GM12878 (cell line): ENCODE measurements at regions not wholly inside any gene's neighbourhood (a gene's known extent, or its start where the extent isn't known, plus 50 kb on each side); places are given as distances from the start of the nearest gene placed in this dataset.

ENCODE experiments used
- ATAC-seq: fragments of 200-7000 bp; cut with Tn5 transposase; 3 replicates; pipeline ENCODE4 v1.9.1; 2020; ENCODE audit warnings: mild to moderate bottlenecking, moderate library complexity
- BruUV-seq: library from RNA; stranded (reverse); fragments of 400-500 nt; replicated peaks from 2 replicates; lab custom pipeline; 2021; lab: Mats Ljungman, UMichigan
- CTCF ChIA-PET: fragments of 300-600 bp; sonication (Branson Sonifier 250); formaldehyde crosslinking; extraction: SDS; loops from one replicate; lab custom pipeline; 2021; ENCODE audit warnings: inconsistent platforms; lab: Yijun Ruan, JAX
- POLR2A ChIA-PET: fragments of 350-600 bp; formaldehyde crosslinking; extraction: SDS; loops from one replicate; lab custom pipeline; 2021; ENCODE audit warnings: inconsistent platforms; lab: Charles Lee
- RAD21 ChIA-PET: fragments of 300-600 bp; sonication (Branson Sonifier 250); formaldehyde crosslinking; loops from one replicate; lab custom pipeline; 2023; ENCODE audit warnings: antibody characterized with exemption; ENCODE audit not compliant: unreplicated experiment; lab: Charles Lee
- SMC1A ChIA-PET: fragments of 300-600 bp; sonication (Branson Sonifier 250); formaldehyde crosslinking; loops from one replicate; lab custom pipeline; 2023; ENCODE audit not compliant: unreplicated experiment, uncharacterized antibody; lab: Charles Lee
- DNase-seq: peaks from one replicate; pipeline ENCODE4 v3.0.0-alpha.2; 2011; ENCODE audit warnings: low read depth, low spot score
- FAIRE-seq: peaks from 3 replicates; lab custom pipeline; 2011; peaks lifted over from hg19 to GRCh38; lab: Jason Lieb, UNC
- H2AFZ ChIP-seq: 2 replicates; pipeline ENCODE4 v1.6.0; 2011; ENCODE audit warnings: low read depth, low read length, control low read depth; ENCODE audit not compliant: control insufficient read depth
- H3K27ac ChIP-seq: 2 replicates; pipeline ENCODE4 v1.5.1; 2011; ENCODE audit warnings: control low read depth; ENCODE audit not compliant: control insufficient read depth, insufficient read depth
- H3K27me3 ChIP-seq, 2 experiments: replicated peaks in 1 of 2; 2 replicates each; pipeline versions ENCODE4 v1.6.0 to v1.6.1; 2011; ENCODE audit warnings: low read length in 1 of 2; ENCODE audit not compliant: control insufficient read depth in 2 of 2, insufficient read depth in 2 of 2
- H3K36me3 ChIP-seq, 2 experiments: 2 replicates each; pipeline ENCODE4 v1.5.1; 2011; ENCODE audit warnings: low read length in 1 of 2; ENCODE audit not compliant: control insufficient read depth in 2 of 2, insufficient read depth in 2 of 2
- H3K4me1 ChIP-seq: 2 replicates; pipeline ENCODE4 v1.6.1; 2011; ENCODE audit warnings: mild to moderate bottlenecking, low read length, moderate library complexity, mixed read lengths; ENCODE audit not compliant: control insufficient read depth, insufficient read depth
- H3K4me2 ChIP-seq: 2 replicates; pipeline ENCODE4 v1.6.0; 2011; ENCODE audit warnings: control low read depth; ENCODE audit not compliant: control insufficient read depth, insufficient read depth
- H3K4me3 ChIP-seq: fragments of 200-600 bp; sonication (generic); 2 replicates; pipeline ENCODE4 v1.5.1; 2016
- H3K79me2 ChIP-seq: 2 replicates; pipeline ENCODE4 v1.6.0; 2011; ENCODE audit warnings: low read length; ENCODE audit not compliant: control insufficient read depth, insufficient read depth
- H3K9ac ChIP-seq: 2 replicates; pipeline ENCODE4 v1.8.0; 2011; ENCODE audit warnings: low read length, control low read depth, mixed read lengths; ENCODE audit not compliant: control insufficient read depth, insufficient read depth
- H3K9me3 ChIP-seq: replicated peaks from 3 replicates; pipeline ENCODE4 v1.5.1; 2011; ENCODE audit warnings: mild to moderate bottlenecking, low read length; ENCODE audit not compliant: control insufficient read depth, insufficient read depth
- H4K20me1 ChIP-seq: 2 replicates; pipeline ENCODE4 v1.6.0; 2011; ENCODE audit not compliant: control insufficient read depth, insufficient read depth
- BMI1 ChIP-seq: fragments of 450-650 bp; IDR thresholded peaks from 2 replicates; pipeline ENCODE4 v1.6.1; 2016; ENCODE audit warnings: mild to moderate bottlenecking, moderate library complexity, borderline replicate concordance
- CBFB ChIP-seq: IDR thresholded peaks from 2 replicates; pipeline ENCODE4 v1.6.1; 2016; ENCODE audit warnings: antibody characterized with exemption, low read depth
- ELK1 ChIP-seq: IDR thresholded peaks from 2 replicates; pipeline ENCODE4 v1.6.1; 2012; ENCODE audit warnings: low read depth, low read length, improper control_type of control experiment
- EZH2 ChIP-seq: IDR thresholded peaks from 2 replicates; pipeline ENCODE4 v1.6.1; 2012; ENCODE audit warnings: low read depth, mild to moderate bottlenecking, control low read depth, inconsistent platforms, low read length, borderline replicate concordance; ENCODE audit not compliant: control insufficient read depth
- GATAD2B ChIP-seq: fragments of 450-650 bp; conservative IDR thresholded peaks from 2 replicates; pipeline ENCODE4 v1.6.1; 2017; ENCODE audit warnings: low read depth, mild to moderate bottlenecking, moderate library complexity
- KAT2A ChIP-seq: conservative IDR thresholded peaks from 2 replicates; pipeline ENCODE4 v1.6.1; 2011; ENCODE audit warnings: low read depth, low read length; ENCODE audit not compliant: control insufficient read depth
- NFIC ChIP-seq: IDR thresholded peaks from 2 replicates; pipeline ENCODE4 v1.6.1; 2012; ENCODE audit warnings: low read depth, mild to moderate bottlenecking, inconsistent platforms, low read length, moderate library complexity
- NFYA ChIP-seq: IDR thresholded peaks from 2 replicates; pipeline ENCODE4 v1.6.1; 2011; ENCODE audit warnings: low read depth, mild to moderate bottlenecking, low read length, improper control_type of control experiment, borderline replicate concordance
- PAX8 ChIP-seq: fragments of 450-650 bp; IDR thresholded peaks from 2 replicates; pipeline ENCODE4 v1.6.1; 2017; ENCODE audit warnings: mild to moderate bottlenecking, moderate library complexity
- PML ChIP-seq: IDR thresholded peaks from 2 replicates; pipeline ENCODE4 v1.6.1; 2012; ENCODE audit warnings: low read length, inconsistent platforms
- PRDM15 ChIP-seq: fragments of 450-650 bp; formaldehyde crosslinking; IDR thresholded peaks from 2 replicates; pipeline ENCODE4 v1.4.0; 2020; ENCODE audit warnings: mild to moderate bottlenecking, moderate library complexity
- RAD51 ChIP-seq: fragments of 450-650 bp; IDR thresholded peaks from 2 replicates; pipeline ENCODE4 v1.6.1; 2016; ENCODE audit warnings: moderate library complexity, mild to moderate bottlenecking, inconsistent platforms
- SMC3 ChIP-seq: IDR thresholded peaks from 2 replicates; pipeline ENCODE4 v1.6.1; 2011; ENCODE audit warnings: low read length, improper control_type of control experiment, borderline replicate concordance
- ZBTB33 ChIP-seq: fragments of 450-650 bp; IDR thresholded peaks from 2 replicates; pipeline ENCODE4 v1.6.1; 2017; ENCODE audit warnings: mild to moderate bottlenecking
- ZNF24 ChIP-seq: fragments of 450-650 bp; IDR thresholded peaks from 2 replicates; pipeline ENCODE4 v1.6.1; 2017; ENCODE audit warnings: antibody characterized with exemption, mild to moderate bottlenecking
- WGBS: methylation state at CpG from one replicate; pipeline ENCODE4 v1.1.6; 2016; ENCODE audit warnings: low lambda C conversion rate; ENCODE audit not compliant: insufficient replicate concordance, insufficient coverage; ENCODE audit errors: missing lambda C conversion rate; 5-methylcytosine and 5-hydroxymethylcytosine counted together
- in situ Hi-C: fragments of 300-500 bp; cut with MboI; formaldehyde crosslinking; loops from 9 replicates; pipeline ENCODE4 v1.14.3; 2018; ENCODE audit warnings: mixed read lengths
- intact Hi-C: fragments of 100-400 bp; cut with micrococcal nuclease; formaldehyde crosslinking; loops from one replicate; pipeline ENCODE4 v1.14.2; 2022; ENCODE audit not compliant: unreplicated experiment

GRCh38 chr6:105882828-105883227 lies 203.3 kb upstream of the PRDM1 start (continued):
- TF ChIP-seq ZBTB33 (no peak), ELK1 (no peak), ZNF24 (no peak)

- Histone ChIP-seq H4K20me1 (no peaks in the 10 kb centered on the region), H3K27me3 (no peaks in the 10 kb centered on the region), H3K27ac (no peak overlapping the region), H3K4me2 (no peak overlapping the region), H3K4me3 (no peak overlapping the region), H3K9me3 (no peaks in the 10 kb centered on the region; the same call in 2 of the 3 replicates), H3K36me3 (no peaks in the 10 kb centered on the region), H3K4me1 (peaks cover 4% of the 10 kb centered on the region), H3K9ac (no peak overlapping the region), H2AFZ (no peak overlapping the region), H3K79me2 (no peaks in the 10 kb centered on the region)
- no peak for DNase-seq
- ChIA-PET POLR2A (interaction anchor here (2.0 kb wide), 1 partner anchor 12 kb away, joined by 5 read pairs; no protein-coding TSS in a partner anchor), CTCF (interaction anchor here (1.1 kb wide), 1 partner anchor 341 kb away, joined by 3 read pairs; no protein-coding TSS in a partner anchor), SMC1A (interaction anchor here (0.7 to 3.5 kb wide), 5 partner anchors 9 to 47 kb away, joined by 3 to 18 read pairs (median 3); no protein-coding TSS in a partner anchor), RAD21 (no interaction called here)
- in situ Hi-C loops (no loop called here), intact Hi-C loops (no loop called here)
- BruUV-seq, result no TSS peak
- ATAC-seq, result no peak
- 43% methylated on average over 2 of the region's 2 CpGs for WGBS
- FAIRE-seq, result no peak
- TF ChIP-seq RAD51 (no peak), CBFB (no peak), KAT2A (no peak), PRDM15 (CRISPR knock-in tag) (no peak), PML (no peak), PAX8 (no peak), EZH2 (no peak), BMI1 (no peak), SMC3 (no peak), NFIC (no peak), GATAD2B (no peak), NFYA (no peak)
Observed at GRCh38 chr6:105882121-105882803, 203.9 kb upstream of the PRDM1 start.
